ENCODE measurements at regions not wholly inside any gene's neighbourhood (a gene's known extent, or its start where the extent isn't known, plus 50 kb on each side); places are given as distances from the start of the nearest gene placed in this dataset.

DNA sequence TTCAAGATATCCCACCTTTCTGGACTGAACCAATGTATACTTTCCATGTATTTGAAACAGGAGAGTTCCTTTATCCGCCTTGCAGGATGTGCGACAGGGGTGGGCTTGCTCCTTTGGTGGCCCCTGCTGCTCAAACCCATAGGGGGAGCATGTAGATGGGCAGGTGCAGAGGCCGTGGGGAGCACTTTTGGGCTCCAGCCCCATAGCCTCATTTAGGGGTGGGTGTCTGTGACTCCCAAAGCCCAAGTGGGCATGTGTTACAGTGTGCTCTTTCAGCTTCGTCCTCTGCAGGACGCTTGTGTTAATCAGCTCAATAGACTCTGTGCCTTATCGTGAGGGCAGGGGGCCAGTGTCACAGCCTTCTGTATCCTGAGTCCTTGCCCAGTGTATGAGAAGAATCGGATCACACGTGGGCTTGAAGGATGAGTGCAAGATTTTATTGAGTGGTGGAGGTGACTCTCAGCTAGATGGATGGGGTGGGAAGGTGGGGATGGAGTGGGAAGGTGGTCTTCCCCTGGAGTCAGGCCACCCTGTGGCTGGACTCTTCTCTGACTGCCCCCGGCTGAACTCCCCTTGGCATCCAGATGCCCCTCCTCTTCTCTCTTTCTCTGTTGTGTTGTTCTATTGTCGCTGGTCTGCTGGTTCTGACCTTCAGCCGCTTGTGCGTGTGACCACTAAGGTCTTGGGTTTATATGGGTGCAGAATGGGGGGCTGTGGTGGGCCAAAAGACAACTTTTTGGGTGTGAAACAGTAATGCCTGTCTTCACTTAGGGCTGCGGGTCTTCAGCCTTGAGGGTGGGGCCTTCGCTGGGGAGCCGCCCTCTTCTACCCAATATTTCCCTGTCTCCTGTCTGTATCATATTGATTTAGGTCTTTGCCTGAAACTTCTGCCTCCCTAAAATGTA is 262.2 kb downstream of the GLRX3 start:
- DNase-seq (ENCODE audit: low read depth in 2 of 3, low spot score in 1 of 3), result no peak

DNA sequence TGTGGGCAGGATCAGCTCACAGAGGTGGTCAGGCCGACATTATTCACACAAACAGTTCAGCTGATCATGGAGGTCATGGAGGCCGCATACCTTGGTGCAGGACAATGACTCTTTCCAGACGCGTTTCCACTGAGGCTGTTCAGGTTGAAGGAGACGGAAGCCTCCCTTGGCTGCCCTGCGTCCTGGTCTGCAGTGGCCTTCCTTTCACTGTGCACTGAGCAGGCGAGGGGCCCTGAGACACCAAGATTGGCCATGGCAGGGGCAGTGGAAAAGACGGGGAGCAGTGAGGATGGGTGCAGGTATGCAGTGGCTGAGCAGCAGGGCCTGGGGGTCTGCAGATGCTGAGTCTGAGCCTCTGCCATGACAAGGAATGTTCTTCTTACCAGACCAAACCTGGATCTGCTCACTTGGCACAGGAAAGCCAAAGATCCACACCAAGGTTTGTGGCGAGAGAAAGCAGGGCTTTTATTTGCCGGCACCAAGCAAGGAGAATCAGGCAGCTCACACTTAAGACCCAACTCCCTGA is 263.3 kb downstream of the GLRX3 start:
- DNase-seq (ENCODE audit: low read depth in 2 of 3, low spot score in 1 of 3), result no peak

DNA sequence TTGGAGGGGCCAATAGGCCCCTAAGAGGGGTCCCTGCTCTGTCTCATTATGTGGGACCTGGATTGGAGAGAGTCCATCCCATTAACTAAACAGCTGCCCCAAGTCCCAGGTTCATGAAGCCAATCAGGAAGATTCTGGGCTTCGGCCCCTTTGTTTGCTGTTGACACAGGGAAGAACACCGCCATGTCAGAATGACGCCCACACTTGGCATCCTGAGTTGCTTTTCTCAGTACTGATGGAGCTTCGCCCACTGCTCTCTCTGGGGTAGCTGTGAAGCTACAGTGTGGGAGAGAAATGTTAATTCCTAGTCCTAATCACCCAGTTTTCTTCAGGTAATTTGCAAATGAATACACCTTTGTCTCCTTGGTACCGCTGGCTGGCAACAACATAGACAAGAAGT is 264.7 kb downstream of the GLRX3 start:
- no peak for DNase-seq (ENCODE audit: low read depth in 2 of 3, low spot score in 1 of 3)

DNA sequence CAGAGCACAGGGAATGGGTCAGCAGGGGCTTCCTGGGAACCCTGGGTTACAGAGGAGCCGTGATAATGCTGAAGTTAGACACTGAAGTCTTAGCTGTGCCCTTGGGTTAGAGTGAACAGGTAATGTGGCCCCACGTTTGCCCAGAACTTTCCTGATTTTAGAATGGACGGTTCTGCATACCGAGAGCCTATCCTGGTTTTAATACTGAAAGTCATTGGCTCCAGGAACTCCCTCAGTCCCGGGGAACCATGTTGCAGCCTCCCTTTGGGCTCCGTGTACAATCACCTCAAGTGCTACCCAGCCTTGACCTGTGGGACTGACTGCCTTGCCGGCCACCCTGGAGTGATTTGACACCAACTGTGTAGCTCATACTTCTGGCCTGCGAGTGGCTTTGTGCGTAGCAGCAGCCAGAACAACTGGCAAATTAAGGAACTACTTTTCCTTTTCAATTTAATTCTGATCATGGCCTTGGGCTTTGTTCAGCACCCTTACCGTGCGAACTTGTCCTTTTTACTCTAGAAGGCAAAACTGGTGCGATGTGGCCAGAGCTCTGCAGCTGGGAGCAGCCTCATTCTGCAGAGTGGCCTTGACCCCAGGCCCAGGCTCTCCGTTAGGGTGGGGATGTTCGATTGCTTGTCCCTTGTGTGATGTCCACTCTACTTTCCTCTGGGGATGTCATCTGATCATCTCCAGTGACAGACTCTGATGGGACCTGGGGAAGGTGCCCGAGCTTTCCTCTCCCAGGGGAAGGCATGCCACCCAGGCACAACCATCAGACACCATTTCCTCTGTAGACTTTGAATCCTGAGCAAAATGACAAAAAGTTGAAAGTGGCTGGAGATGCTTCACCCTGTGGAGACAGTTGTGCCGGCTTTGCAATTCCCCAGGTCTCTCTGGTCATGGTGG is 265.9 kb downstream of the GLRX3 start:
- no peak for DNase-seq (ENCODE audit: low read depth in 2 of 3, low spot score in 1 of 3)

DNA sequence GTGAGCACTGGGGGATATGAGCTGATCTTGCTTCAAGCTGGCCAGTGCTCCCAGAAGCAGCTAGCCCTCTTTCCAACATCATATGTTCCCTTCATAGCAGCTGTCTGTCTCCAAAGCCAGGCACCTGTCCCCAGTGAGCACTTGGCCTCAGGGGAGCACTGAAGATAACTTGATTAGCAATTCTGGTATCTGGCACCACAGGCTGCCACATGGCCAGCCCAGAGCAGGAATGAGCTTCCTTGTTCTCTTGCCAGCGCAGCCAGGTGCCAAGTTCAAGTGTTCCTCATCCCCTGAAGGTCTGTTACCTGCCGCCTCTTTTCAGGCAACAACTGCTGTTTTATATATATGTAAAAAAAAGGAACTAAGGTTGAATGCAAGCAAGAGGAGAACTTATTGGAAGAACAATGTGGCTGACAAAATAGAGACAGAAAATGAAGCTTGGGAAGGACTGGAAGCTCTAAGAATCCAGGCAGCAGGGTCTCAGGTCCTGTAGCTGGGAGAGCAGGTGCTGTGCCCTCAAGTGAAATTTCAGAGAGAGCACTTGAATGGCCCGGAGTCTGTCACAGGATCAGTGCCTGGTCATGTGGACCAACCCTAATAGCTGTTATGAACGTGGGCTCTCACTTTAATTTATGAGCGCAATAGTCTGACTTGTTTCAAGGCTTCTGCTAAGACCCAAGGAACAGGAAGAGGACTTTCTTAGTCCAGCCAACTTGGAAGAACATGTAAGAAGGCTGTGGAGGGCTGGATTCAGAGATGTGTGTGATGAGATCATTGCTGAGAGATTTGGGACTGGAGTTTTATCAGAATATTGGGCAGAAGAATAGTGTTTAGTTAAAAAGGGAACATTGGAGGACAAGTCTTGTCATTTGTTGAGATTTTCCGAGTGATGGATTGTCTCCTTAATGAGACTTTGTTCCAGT is 267.2 kb downstream of the GLRX3 start:
- DNase-seq (ENCODE audit: low read depth in 2 of 3, low spot score in 1 of 3), result no peak

DNA sequence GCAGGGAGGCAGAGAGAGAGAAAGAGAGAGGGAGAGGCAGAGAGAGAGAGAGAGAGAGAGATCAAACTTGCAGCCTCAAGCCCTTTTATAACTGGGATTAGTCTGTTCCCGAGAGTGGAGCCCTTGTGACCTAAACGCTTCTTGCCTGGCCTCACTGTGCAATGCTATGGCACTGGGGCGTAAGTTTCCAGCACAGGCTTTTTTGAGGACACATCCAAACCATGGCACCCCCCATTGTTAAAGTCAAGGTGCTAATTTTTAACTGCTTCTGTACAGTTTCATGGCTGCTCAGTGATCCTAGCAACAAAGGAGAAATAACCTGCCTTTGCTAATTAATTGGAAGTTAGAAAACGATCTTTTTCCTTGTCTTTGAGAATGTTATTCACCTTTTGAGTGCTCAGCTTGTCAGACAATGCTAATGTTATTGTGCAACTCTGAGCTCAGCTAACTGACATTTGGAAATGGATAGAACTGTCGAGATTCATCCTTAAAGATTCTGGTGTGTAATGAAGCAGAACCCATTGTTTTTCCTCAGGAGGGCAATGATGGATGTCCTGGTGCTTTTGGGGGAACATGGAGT is 268.4 kb downstream of the GLRX3 start:
- DNase-seq (ENCODE audit: low read depth in 2 of 3, low spot score in 1 of 3), result no peak

DNA sequence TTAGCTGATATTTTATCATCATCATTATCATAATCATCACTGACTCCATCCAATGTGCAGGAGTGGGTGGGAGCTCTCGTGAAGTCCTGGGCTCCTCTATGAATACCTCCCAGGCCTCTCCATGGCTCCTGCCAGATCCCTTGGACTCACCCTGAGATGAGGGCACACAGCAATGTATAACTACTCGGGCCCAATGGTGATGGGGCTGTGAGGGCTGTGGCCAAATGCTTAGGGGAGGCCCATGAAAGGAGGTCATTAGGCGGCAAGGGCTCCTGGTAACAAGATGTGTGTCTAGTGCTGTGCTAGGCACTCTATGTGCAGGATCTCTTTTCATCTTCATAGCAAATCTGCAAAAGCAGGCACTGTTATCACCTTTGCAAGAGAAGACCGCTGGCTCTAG is 270.9 kb downstream of the GLRX3 start:
- no peak for DNase-seq (ENCODE audit: low read depth in 2 of 3, low spot score in 1 of 3)

DNA sequence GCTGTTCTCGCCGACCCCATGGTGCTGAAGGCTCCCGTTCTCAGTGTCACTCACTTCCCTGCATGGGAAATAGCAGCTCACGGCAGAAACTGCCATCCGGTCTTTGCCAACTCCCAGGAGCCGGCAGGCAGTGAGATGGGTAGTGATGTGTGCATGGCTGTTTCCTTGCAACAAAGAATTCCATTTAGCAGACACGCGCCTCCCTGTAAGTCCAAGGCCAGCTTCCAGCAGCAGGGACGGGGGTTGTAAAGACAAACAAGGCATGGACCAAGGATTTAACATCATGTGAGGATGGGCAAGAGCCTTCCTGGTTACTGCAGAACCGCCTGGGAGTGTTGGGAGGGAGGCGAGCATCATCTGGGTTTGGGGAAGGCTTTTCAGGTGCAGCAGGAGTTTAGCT is 273.1 kb downstream of the GLRX3 start:
- no peak for DNase-seq (ENCODE audit: low read depth in 2 of 3, low spot score in 1 of 3)

DNA sequence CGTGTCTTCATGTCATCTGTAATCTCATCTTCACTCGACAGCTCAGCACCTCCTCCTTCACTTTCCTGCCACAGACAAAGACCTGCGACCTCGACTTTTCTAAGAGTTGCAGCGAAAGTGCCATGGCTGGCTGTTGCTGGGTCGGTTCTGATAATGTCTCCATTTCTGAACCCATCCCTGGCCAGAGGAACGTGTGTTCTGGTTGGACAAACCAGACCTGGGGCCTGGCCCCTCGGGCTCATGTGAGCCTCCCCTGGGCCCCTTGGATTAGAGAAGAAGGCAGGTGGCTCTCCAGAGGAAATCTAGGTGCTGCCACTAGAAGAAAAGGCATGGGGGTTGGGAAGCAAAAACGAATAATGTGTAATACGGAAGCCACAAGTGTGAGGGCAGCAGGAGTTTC is 273.7 kb downstream of the GLRX3 start:
- no peak for DNase-seq (ENCODE audit: low read depth in 2 of 3, low spot score in 1 of 3)

DNA sequence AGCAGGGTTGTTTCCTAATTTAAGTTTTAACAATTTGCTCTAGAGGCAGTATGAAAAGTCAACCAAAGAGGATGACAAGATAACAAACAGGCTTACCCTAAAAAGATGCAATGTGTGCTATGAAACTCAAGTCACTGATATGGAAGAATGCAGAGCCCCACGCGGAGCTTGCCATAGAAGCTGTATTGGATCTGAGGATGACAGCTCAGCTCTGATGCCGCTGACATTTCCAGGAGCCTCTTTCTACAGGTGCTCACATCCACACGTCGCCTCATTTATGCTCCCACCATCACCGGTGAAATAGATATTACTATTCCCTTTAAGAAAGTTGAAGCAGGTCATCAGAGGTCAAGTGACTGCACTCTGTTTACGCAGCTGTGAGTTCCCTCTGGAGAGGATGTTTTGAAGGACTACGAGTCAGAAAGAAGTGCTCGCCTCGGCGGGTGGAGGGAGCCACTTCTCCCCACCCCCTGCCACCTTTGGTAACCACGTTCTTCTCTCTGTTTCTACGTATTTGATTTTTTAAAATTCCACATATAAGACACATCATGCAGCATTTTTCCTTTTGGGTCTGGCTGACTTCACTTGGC is 275.4 kb downstream of the GLRX3 start:
- DNase-seq (ENCODE audit: low read depth in 2 of 3, low spot score in 1 of 3), result no peak

DNA sequence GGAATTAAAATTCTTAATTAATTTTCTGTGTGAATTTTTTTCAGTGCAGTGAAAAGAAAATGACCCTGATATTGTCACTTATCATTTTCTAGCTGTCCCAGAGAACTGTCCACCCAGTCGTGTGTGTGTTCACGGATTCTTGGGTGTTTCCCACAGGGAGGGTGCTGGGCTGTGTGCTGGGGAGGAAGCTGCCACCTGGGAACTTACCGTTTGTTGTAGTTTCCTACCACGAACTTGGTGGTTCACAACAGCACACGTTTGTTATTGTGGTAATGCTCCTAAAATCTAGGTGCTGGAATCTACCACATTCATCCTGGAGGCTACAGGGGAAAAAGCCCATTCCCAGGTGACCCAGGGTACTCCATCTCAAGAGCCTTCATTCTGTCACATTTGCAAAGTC is 276.1 kb downstream of the GLRX3 start:
- no peak for DNase-seq (ENCODE audit: low read depth in 2 of 3, low spot score in 1 of 3)

DNA sequence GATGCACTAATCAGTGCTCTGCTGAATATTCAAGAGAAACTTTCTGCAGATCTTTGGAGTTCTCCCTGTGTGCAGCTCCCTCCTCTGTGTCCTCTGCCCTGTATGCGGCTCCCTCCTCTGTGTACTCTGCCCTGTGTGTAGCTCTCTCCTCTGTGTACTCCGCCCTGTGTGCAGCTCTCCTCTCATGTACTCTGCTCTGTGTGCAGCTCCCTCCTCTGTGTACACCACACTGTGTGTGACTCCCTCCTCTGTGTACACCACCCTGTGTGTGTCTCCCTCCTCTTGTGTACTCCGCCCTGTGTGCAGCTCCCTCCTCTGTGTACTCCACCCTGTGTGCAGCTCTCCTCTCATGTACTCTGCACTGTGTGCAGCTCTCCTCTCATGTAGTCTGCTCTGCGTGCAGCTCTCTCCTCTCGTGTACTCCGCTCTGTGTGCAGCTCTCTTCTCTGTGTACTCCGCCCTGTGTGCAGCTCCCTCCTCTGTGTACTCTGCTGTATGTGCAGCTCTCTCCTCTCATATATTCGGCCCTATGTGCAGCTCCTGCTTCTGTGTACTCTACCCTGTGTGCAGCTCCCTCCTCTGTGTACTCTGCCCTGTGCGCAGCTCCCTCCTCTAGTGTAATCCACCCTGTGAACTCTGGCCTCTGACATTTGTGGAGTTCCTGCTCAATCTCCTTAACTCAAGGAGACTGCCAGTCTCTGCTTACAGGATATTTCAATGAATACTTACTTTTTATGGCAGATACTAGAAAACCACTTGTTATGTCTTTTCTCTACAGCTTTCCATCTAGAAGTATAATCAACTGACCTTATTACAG is 280.4 kb downstream of the GLRX3 start:
- no peak for DNase-seq (ENCODE audit: low read depth in 2 of 3, low spot score in 1 of 3)

DNA sequence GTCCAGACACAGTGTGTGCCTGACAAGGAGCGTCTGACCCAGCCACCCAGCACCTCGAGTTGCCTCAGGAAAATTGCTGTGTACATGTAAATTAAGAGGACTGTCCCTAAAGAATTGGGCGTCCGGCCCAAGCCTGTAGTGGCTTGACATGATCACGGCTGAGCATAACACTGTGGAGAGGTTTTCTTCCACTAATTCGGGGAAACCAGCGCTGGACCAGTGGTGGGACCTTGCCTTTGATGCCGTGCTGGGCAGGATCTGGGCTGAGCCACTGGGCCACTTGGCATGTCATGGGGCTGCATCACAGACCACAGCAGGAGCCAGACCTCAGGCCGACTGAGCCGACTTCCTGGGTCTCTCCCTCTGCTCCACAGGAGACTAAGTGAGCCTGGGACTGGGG is 282.5 kb downstream of the GLRX3 start:
- DNase-seq (ENCODE audit: low read depth in 2 of 3, low spot score in 1 of 3), result no peak

DNA sequence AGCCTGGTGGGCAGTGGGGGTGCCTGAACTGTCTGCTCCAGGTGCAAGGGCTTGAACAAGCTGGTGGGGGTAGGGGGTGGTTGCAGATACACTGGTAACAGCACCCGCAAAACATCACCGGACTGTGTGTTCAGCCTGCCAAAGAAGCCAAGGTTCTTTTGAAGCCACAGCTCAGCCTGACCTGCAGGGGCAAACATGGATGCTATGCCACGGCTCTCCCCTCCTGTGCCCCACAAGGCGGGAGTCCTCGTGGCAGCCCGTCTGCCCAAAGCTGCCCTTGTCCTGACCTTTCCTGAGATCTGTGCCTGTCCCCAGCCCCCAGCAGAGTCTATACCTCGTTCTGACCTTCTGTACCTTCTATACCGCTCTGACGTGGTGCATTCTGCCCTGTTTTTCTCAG is 285.7 kb downstream of the GLRX3 start:
- no peak for DNase-seq (ENCODE audit: low read depth in 2 of 3, low spot score in 1 of 3)

DNA sequence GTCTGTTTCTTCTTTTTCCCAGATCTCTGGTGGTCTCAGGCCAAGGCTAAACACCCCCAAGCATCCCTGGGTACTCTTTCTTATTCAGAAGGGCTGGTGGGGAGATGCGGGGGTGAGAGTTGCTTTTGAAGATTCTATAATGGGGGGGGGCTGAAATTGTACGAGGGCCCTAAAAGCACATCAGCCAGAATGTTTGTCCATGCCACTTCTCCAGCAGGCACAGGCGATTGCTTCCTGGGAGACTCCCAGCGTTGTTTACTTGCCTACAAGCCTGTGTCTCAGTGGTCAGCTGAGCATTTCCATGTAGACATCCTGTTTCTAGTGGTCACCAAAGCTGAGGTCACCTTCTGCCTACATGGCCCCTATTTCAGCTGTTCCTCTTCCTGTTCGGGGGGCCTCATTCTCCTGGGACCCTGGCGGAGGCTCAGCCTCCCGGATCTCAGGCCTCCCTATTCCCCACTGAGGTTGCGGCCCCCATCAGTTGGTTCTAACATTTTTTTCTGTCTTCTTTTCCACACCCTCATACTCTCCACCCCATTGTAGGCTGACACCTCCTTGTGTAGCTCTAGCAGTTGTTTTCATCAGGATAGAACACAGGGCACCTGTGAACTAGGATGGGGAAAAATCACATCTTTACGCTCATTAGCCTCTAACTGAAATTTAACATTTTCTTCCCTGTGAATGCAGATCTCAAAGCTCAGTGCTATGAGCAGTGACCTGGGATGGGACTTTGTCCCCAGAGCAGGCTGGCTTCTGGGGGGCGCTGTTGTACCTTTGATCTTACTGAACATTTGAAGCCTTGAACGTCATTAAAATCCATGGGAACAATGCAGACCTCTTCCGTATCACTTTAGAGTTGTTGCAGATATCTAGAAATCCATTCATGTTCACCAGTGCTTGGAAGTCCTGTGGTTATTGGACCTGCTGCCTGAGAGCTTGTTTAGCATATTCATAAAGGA is 286.5 kb downstream of the GLRX3 start:
- DNase-seq (ENCODE audit: low read depth in 2 of 3, low spot score in 1 of 3), result no peak

DNA sequence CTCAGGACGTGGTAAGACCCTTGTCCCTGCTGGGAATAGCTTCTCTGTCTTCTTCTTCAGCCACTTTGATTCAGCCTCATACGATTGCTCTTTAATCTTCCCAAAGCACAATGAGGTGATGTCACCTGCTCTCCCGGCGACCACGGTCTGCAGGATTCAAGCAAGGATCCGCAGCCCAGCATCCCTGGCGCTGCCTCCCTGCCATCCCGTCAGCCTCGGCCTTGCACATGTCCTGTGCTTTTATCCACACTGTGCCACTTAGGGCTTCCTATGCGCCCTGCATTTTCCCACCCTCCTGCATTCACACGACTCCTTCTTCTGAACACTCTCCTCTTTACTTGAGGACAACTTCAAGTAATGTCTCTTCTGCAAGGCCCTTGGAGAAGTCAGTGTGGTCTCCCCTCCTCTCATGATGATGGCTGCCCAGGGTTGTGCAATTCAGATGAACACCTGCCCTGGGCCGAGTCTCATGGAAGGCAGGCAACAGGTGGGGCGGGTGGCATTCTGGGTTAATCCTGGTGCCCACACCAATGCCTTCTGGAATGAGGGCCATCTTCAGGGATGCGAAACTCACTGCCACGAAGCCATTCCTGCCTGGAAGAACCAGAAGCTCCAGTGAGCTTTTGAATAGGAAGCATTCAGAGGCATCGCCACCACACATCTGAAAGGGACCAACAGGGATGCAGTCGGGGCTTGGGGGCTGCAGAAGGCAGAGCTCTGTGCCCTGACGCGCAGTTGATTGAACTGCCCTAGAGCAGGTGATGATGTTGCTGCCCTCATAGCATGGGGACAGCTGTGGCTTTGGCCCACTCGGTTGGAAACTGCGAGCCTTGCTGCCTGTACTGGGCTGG is 287.5 kb downstream of the GLRX3 start:
- no peak for DNase-seq (ENCODE audit: low read depth in 2 of 3, low spot score in 1 of 3)

DNA sequence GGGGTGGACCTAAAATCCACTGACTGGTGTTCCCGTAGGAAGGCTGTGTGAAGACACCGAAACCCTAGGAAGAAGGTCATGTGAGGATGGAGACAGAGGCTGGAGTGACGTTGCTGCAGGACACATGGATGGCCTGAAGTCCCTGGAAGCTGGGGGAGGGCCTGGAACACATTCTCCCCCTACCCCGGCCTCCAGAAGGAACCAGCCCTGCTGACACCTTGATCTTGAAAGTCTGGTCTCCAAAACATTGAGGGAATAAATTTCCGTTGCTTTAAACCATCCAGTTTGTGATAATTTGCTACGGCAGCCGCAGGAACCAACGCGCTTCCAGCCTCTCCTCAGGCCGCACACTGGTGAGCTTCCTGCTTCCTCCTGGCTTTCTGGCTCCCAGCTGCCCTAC is 288.2 kb downstream of the GLRX3 start:
- DNase-seq (ENCODE audit: low read depth in 2 of 3, low spot score in 1 of 3), result no peak

All from stimulated activated CD4-positive, alpha-beta T cell treated with anti-CD3 and anti-CD28 coated beads, Interleukin-12 subunit alpha, Interleukin-12 subunit beta, amount 100 ng/mL, for 48 hours (primary cell).